OCI-M1 (cell line): ENCODE measurements at regions not wholly inside any gene's neighbourhood (a gene's known extent, or its start where the extent isn't known, plus 50 kb on each side); places are given as distances from the start of the nearest gene placed in this dataset.

ENCODE experiments used
- DNase-seq: peaks from one replicate; lab custom pipeline; 2025; lab: John Stamatoyannopoulos, UW

DNA sequence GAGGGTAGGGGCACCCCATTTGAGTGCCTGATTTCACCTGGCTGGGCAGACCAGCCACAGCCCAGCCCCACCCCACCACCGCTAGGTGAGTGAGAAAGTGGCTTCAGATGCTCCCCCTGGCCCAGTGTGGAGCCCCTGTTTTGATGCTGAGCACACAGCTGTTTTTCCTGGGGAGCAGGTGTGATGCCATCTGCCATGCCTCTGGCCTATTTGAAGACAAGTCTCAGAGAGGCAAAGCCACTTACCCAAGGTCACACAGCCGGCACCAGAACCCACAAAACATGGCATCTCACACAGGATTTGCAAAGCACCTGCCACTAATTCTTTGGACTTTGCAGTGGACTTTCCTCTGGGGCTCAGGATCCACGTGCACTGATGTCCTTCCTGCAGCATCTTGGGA is 131.3 kb downstream of the INHBB start:
- DNase-seq = no peak

DNA sequence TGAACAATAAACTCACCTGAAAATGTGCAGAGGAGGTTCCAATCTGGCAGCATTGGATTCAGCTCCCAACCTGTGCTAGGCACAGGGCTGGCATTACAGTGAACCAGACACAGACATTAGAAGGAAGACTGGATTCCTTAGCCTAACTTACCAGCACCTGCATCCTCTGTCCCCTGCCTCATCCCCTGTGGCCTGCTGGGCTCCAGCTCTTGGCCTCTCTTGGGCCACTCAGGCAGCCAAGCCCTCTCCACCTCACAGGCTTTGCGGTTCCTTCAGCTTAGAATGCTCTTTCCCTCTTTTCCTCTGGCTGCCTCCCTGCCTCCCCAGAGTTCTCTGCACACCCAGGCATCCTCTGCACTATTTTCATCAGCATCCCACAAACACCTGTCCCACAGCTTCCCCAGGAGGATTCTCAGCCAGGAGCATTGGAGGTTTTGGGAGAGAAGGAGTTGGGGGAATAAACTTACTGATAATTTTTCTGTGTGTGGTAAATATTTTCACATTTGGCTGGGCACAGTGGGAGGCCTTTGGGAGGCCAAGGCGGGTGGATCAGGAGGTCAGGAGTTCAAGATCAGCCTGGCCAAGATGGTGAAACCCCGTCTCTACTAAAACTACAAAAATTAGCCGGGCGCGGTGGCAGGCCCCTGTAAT is 132.0 kb downstream of the INHBB start:
- no peak for DNase-seq

DNA sequence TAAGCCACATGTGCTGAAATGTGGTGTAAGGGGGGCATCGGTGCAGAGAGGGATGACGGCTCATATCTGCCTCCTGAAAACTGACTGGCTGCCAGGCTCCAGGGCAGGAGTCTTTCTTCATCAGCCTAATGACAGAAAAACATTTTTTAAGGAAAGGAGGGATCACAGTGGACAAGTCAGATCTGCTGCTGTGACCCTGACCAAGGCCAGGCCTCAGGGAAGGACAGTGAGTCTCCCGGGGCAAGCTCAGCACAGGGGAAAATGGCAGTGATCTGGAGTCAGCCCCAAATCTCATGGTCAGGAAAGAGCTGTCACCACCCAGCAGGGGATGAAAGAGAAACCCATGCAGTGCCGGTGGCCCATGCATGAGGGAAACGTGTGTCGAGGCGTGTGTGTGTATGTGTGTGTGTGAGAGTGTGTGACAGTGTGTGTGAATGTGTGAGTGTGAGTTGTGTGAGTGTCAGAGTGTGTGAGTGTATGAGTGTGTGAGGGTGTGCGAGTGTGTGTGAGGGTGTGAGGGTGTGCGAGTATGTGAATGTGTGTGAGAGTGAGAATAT is 134.5 kb downstream of the INHBB start:
- DNase-seq = no peak

DNA sequence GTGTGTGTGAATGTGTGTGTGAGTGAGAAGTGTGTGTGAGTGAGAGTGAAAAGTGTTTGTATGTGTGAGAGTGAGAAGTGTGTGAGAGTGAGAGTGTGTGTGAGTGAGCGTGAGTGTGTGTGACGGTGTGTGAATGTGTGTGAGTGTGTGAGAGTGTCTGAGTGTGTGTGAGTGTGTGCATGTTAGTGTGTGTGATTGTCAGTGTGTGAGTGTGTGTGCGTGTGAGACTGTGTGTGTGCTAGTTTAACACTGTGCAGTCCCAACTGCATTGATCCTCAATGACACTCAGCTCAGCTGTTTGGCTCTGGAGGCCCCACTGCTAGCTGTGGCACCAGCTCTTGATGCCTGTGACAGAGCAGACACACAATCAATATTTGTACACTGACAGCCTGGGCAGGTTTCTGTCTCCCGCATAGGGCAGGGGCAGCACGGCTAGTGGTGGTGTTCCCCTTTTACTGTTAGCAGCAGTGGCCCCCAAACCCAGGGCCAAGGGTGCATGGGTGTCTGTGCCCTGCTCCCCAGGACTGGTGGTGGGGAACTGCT is 135.0 kb downstream of the INHBB start:
- DNase-seq = no peak

DNA sequence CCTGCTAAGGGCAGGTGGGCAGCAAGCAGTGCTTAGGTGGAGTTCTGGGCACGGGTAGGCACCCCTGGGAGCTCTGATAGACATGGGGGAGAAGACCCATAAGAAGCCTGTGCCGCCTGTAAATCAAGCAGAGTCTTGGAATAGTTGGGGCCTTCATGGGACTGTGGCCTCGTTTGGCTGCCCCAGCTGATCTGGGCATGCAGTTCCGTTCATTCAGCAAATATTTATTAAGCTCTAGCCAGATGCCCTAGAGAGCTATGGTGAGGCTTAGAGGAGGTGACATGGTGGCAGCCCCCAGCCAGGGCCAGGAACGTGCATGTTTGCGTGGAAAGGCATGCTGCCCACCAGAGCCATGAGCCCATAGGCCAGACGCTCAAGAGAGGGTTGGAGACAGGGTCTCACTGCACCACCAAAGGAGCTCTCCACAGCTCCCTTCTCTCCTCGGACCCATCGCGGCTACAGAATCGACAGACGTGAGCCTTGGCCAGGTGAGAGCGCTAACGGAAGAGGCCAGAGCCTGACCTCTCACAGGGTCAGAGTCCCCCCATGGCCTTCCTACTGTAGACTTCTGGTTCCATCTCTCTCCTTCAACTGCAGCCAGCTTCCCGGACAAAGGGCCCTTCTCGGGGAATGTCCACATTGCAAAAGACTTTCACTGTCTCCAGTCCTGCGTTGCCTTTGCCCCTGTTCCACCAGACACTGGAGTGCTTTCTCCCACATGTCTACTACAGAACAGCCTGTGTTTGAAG is 135.7 kb downstream of the INHBB start:
- no peak for DNase-seq

DNA sequence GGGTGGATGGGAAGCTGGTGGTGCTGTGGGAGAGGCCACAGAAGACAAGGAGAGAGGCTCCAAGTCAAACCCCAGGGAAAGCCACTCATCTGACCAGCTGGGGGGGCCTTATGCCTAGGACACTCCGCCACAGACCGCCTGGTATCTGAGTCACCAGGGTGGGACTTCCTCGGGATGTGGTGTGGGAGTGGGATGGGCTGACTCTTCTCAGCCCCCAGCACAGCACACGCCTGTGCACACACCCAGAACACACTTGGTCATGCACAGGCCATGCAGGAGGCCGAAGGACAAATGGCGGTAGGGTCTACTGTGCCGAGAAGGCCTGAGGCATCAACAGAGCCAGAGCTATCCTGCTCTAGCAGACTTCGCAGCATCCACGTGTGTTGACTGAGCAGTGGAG is 136.4 kb downstream of the INHBB start:
- DNase-seq = no peak

DNA sequence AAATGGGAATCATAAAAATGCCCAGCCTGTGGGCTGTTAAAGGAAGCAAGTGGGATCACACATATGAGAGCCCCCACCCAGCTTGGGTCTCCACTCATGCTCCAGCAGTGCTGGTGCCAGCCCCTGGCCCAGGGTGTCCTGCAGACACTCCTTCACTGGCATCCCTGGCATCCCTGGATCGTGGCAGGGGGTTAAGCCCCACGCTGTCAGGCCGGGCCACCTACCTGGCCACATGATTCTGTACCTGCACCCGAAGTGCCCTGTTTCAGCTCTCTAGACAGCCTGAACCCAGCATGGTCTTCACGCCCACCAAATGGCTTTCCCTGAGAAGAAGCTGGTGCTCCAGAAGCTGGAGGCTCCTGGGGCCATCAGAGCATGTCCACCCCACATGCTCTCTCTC is 137.4 kb downstream of the INHBB start:
- no peak for DNase-seq

DNA sequence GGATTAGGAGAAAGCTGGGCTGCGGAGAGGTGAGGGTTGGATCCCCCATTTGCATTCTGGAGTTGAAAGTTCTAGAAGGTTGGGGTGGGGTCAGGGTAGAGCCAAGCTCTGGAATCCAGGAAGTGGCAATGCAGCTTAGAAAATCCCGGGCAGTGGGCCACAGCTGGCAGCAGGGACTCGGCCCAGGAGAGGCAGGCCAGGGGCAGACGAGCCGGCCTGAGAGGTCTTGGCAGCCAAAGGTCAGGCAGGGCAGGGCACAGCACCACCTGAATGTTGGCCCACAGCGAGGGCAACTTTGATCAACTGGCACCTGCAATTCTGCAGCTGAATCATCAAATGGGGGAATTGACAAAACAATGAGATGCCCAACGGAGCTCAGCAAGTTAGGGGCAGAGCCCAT is 139.2 kb downstream of the INHBB start:
- DNase-seq = no peak

DNA sequence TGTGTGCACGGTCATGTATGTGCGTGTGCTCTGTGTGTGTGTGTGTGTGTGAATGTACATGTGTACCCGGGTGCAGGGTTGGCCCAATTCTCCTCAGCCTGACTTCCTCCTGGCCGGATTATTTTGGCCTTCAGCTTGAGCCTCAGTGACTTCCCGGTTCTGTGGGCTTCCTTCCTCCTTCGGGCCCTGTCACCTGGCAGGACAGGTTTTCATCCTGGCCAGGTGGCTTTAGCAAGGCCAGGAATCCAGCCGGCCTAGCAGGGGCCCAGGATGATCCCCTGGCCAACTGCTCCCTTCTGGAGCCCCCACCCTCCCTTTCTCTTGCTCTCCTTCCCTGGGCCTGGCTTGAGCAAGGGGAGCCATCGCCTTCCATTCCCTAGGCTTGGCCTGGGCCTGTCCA is 140.5 kb downstream of the INHBB start:
- DNase-seq = no peak

DNA sequence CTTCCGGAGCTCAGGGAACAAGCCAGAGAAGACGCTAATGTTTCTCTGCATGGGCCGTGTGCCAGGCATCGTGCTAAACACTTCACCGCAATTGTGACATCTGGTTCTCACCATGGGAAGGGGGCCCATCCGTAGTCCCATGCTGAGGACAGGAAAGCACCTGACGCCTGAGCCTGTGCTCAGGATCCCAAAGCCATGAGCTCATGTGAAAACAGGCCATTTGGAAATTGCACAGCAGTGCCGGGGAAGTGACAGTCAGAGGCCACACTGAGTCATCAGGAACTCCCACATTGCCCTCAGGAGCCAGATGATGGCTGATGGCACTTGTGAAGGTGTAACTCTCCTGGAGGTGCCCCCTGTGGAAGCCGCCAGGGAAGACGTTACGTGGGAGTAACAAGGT is 141.0 kb downstream of the INHBB start:
- DNase-seq = no peak

DNA sequence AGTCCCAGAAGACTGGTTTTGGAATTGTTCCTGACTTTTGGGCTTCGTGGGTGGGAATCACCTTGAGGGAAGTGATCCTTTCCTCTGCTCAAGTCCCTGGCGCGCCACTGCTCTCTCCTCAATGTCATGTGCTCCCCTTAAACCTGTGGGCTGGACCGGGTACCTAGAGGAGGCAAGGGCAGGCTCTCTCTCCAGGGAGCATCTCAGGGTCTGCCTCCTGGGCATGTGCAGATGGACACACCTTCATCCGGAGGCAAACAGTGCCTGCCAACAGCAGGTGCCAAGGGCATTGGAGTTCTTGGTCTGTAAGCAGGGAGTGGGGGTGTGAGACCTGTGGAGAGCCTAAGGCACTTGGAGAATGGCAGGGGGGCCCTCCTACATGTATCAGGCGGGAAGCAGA is 142.6 kb downstream of the INHBB start:
- no peak for DNase-seq

DNA sequence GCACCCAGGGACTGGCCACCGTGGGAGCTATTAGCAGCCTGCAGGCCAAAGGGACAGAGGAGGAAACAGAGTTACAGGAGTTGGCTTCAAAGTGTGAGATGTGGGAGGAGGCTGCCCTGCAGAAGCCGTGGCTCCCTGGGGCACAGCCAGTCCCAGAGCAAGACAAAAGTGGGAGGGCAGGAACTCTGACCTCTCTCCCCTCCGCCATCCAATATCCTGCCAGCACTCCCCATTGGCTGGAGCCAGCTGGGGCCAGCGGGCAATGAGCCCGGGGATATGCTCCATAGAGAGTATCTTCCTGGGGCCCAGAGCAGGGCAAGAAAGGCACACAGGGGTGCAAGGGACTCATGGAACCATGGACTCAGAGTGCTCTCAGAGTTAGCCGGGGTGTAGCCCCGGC is 143.1 kb downstream of the INHBB start:
- no peak for DNase-seq

DNA sequence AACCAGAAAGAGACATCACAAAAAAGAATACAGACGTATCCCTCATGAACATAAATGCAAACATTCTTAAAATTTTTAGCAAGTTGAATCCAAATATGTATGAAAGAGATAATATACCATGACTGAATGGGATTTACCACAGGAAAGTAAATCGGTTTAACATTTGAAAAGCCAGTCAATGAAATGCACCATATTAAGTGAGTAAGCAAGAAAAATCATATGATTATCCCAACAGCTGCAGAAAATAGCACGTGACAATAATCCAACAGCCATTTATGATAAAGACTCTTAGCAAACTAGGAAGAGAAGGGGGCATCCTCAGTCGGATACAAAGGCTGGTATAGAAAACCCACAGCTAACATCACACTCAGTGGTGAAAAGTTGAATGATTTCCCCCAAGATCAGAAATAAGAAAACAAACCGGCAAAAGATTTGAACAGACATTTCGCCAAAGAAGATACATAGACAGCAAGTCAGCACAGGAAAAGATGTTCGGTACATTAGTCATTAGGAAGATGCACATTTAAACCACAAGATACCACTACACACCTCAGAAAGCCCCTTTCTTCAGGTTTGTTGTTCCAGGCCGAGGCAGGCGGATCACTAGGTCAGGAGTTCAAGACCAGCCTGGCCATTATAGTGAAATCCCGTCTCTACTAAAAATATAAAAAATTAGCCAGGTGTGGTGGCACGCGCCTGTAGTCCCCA is 144.3 kb downstream of the INHBB start:
- no peak for DNase-seq

DNA sequence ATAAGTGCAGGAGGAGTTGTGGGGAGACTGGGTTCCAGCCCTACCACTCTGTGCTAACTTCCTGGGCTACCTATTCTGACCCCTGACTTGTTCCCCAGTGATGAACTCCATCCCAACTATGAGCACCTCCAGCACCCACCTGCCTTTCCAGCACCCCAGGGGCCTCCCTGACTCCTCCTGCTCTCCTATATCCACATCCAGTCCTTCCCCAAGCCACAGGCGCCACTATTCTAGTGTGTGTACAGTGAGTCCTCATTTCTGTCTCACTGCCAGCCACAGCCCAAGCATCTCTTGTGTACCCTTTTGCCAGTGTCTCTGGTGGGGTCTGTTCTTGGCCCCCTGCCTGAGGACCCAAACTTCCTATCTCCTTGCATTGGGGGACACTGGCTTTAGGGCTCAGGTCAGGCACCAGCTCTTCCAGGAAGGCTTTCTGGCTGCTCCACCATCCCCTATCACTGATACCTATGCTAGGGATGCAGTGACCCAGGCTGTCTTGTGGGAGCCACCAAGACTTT is 145.2 kb downstream of the INHBB start:
- no peak for DNase-seq

DNA sequence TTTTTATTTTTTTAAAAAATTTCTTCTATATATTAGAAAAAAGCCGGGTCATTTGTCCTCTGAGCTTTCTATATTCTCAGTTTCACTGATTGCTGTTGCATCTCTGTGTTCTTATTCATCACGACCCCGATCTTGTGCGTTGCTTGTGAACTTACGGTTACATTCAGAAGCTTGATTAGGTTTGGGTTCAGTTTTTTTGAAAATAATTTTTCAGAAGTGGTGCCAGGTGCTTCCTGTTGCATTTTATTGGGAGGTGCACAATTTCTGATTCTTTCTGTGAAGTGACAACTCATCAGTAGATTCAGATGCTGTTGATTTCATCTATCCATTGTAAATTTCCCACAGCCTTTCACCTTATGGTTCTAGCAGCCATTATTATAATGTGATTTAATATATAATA is 147.3 kb downstream of the INHBB start:
- DNase-seq = no peak

DNA sequence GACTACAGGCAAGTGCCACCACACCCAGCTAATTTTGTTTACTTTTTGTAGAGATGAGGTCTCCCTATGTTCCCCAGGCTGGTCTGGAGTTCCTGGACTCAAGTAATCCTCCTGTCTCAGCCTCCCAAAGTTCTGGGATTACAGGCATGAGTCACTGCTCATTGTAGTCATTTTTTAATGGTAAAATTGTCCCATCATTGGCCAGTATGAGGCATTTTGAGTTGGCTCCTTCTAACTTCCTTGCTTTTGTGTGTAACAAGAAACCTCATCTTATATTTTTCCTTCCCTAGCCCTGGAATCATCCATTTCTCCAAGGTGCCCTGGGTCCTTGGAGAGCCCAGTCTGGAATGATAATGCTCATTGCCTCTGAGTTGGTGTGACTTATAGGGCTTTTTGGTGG is 148.5 kb downstream of the INHBB start:
- no peak for DNase-seq

DNA sequence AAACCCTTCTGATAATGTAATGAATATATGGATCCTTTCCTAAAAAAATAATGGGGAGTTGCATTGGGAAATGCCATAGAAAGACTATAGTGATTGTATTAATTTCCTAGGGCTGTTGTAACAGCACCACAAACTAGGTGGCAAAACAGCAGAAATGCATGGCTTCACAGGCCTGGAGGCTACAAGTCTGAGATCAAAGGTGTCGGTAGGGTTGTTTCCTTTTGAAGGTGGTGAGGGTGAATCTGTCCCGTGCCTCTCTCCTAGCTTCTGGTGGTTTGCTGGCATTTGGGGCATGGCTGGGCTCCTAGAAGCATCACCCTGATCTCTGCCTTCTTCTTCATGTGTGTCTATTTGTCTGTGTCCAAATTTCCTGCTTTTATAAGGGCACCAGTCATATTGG is 149.7 kb downstream of the INHBB start:
- no peak for DNase-seq

DNA sequence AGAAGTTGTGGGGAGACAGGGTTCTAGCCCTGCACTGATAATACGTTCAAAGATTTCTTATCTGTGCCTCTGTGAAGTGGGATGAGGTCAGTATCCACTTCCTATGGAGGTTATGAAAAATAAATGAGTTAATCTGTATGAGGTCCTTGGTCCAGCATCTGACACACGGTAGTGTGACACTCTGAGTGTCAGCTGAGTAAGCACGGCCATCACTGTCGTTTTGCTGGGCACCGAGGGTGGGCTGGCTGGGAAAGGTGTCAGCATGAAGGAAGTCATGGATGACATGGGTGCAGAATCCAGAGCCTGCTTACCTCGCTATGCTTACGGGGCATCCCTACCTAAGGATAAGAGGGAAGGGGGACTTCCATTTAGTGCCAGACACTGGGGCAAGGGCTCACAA is 150.3 kb downstream of the INHBB start:
- no peak for DNase-seq

DNA sequence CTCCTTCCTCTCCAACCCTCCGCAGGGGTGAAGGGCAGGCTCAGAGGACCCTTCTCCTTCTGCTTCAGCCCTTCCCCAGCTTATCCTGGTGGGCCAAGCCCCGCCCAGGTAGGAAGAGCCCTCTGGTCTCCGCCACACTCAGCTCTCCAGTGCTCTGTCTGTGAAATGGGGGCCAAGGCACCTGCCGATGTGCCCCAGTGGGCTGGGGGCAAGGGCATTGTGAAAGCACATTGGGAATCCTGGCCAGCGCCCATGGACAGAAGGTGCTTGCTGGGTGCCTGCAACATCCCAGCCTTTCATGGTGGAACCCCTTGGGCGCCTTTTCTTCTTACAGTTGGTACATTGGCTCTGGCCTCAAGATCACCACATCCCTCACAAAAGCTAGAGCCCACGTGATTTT is 150.8 kb downstream of the INHBB start:
- DNase-seq = no peak

DNA sequence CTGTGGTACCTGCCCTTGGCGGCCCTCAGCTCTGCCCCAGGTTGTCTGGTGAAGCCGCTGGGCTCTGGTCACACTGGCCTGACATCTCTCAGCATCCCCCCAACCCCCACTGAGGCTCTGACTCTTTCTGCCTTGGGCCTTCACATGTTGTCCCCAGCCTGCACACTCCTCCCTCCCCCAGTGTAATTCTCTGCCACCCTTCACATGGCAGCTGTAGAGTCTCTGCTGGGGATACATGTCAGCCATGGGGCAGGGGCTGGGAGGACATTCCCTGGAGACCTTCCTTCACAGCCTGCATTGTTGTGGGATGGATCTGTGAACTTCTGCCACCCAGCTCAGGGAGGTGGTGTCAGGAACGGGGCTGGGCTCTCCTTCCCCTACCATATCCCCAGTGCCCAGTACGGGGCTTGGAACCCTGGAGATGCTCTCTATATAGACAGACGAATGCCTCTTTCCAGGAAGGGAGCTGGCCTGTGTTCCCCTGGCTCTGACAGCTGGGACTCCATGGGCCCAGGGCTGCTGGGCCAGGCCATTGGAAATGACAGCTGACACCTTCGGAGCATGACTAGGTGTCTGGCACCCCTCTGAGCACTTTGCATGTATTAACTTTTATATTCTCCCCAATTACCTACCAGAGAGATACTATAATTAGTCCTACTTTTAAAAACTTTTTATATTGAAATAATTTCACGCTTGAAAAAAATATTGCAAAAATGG is 151.5 kb downstream of the INHBB start:
- DNase-seq = no peak

DNA sequence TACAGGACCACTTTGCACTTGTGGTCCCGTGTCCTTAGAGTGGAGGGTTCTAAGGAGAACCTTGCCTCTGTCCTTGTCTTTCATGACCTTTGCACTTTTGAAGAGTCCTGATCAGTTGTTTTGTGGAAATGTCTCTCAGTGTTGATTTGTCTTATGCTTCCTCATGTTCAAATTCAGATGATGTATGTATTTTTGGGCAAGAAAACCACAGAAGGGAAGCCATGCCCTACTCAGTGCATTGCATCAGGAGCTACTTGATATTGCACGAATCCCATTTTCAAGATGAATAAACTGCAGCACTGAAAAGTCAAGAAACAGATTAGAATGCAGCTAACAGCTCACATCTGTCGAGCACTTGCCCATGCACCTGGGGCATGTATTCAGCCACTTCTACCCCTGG is 152.2 kb downstream of the INHBB start:
- no peak for DNase-seq
